ENCODE measurements at regions not wholly inside any gene's neighbourhood (a gene's known extent, or its start where the extent isn't known, plus 50 kb on each side); places are given as distances from the start of the nearest gene placed in this dataset.

DNA sequence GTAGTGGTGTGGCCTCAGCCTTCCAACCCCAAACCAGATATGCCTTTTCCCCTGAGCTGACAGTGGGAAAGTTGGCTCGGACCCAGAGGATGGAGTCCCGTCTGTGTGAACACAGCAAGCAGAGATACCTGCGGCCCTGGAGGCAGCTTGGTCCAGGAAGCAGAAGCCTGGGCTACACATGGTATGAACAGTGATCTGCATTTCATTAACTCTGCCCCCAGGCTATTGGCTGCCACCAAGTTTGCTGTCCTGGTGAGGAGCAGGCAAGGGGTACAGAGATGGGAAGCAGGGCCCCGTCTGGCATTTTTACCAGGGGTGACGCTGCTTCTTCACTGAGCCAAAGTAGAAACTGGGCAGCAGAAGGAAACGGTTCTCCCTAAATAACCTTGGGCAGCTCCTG lies 90.0 kb downstream of the EDN3 start:
- no peak overlapping the region for H3K4me3 ChIP-seq (ENCODE audit: low read depth, low read length)
- DNase-seq (ENCODE audit: low read depth), result no peak
- TF ChIP-seq, protein P1, sequence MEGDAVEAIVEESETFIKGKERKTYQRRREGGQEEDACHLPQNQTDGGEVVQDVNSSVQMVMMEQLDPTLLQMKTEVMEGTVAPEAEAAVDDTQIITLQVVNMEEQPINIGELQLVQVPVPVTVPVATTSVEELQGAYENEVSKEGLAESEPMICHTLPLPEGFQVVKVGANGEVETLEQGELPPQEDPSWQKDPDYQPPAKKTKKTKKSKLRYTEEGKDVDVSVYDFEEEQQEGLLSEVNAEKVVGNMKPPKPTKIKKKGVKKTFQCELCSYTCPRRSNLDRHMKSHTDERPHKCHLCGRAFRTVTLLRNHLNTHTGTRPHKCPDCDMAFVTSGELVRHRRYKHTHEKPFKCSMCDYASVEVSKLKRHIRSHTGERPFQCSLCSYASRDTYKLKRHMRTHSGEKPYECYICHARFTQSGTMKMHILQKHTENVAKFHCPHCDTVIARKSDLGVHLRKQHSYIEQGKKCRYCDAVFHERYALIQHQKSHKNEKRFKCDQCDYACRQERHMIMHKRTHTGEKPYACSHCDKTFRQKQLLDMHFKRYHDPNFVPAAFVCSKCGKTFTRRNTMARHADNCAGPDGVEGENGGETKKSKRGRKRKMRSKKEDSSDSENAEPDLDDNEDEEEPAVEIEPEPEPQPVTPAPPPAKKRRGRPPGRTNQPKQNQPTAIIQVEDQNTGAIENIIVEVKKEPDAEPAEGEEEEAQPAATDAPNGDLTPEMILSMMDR (IDR thresholded peaks at IDR 0.05; ENCODE audit: low read depth, low read length, missing control alignments), result no peak
- in situ Hi-C loops (cut with HindIII; ENCODE audit: low sequenced_read_pairs), result no loop called here

- no peak overlapping the region for H3K4me3 ChIP-seq (ENCODE audit: low read depth, low read length)
- no peak for DNase-seq (ENCODE audit: low read depth)
- TF ChIP-seq, protein P1 (IDR thresholded peaks at IDR 0.05; ENCODE audit: low read depth, low read length, missing control alignments), result no peak
- in situ Hi-C loops (cut with HindIII; ENCODE audit: low sequenced_read_pairs), result no loop called here
These were observed 91.6 kb downstream of the EDN3 start for GRCh38 chr20:59391975-59392374.

DNA sequence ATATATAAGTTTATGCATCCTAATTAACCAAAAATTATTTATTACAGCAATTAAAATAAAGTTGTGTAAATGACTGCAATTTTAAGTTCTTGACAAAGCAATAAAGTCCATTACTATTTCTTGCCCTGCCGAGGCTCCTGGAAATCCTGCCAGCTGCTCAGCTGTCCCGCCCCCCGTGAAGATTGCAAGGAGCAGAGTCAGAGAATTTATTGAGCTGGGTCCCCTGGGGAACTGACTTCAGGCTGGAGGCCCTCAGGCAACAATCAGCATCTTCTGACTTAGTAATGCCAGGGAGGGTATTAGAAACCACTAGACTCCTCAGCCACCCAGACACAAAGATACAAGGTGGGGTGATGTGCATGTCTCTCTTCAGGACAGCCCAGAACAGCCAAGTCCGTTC lies 92.3 kb downstream of the EDN3 start:
- in situ Hi-C loops (cut with HindIII; ENCODE audit: low sequenced_read_pairs), result no loop called here
- TF ChIP-seq, protein P1 (IDR thresholded peaks at IDR 0.05; ENCODE audit: low read depth, low read length, missing control alignments), result no peak
- DNase-seq (ENCODE audit: low read depth), result no peak
- H3K4me3 ChIP-seq (ENCODE audit: low read depth, low read length), result no peak overlapping the region

- no peak overlapping the region for H3K4me3 ChIP-seq (ENCODE audit: low read depth, low read length)
- in situ Hi-C loops (cut with HindIII; ENCODE audit: low sequenced_read_pairs), result no loop called here
- TF ChIP-seq, protein P1 (IDR thresholded peaks at IDR 0.05; ENCODE audit: low read depth, low read length, missing control alignments), result no peak
These were observed 92.7 kb downstream of the EDN3 start for GRCh38 chr20:59393142-59393541.

DNA sequence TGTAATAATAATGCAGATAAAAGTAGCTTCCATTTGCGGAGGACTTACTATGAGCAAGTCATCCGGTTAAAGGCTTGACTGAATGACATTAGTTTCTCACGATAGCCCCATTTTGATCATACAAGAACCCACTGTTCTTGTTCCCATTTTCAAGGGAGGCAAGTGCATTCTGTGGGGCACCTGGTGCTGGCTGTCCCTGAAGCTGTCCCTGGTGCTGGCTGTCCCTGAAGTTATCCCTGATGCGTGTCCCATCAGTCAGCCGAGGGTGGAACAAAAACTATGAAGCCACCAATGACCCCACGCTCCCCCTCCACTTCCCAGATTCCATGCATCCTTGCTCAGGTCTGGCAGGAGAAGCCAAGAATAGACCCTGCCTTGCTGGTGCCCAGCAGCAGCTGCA lies 95.3 kb downstream of the EDN3 start:
- H3K4me3 ChIP-seq (ENCODE audit: low read depth, low read length), result no peak overlapping the region
- no peak for DNase-seq (ENCODE audit: low read depth)
- in situ Hi-C loops (cut with HindIII; ENCODE audit: low sequenced_read_pairs), result no loop called here
- TF ChIP-seq, protein P1 (IDR thresholded peaks at IDR 0.05; ENCODE audit: low read depth, low read length, missing control alignments), result no peak

More at GRCh38 chr20:59393142-59393541, 92.7 kb downstream of the EDN3 start:
- no peak for DNase-seq (ENCODE audit: low read depth)

DNA sequence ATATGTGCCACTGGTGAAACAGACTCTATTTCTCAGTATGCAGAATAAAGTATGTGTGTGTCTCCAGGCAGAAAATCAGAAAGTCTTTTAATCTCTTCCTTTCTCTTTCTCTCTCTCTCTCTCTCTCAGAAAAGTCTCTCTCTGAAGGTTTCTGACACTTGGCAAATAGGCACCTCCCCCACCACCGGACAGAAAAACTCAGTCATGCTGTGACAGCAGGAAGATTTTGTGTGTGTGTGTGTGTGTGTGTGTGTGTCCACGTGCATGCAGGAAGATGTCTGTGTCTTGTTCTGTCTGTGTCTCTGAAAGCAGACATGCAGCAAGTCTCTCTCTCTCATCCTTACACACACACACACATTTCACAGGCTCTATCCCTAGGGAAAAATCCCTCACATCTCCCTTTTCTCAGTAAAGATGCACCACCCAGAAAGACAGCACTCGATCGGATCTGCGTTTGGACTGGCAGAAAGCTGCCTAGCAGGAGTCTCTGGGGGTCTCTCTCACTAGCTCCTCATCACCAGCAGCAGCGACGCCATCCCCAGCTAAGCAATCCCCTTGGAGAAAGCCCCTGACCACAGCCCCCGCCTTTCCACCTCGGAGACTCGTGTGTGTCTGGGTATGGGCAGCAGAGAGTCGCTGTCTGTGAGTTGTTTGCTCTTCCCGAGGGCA lies 98.3 kb downstream of the EDN3 start:
- no peak for DNase-seq (ENCODE audit: low read depth)
- in situ Hi-C loops (cut with HindIII; ENCODE audit: low sequenced_read_pairs), result no loop called here
- TF ChIP-seq, protein P1 (IDR thresholded peaks at IDR 0.05; ENCODE audit: low read depth, low read length, missing control alignments), result no peak
- H3K4me3 ChIP-seq (ENCODE audit: low read depth, low read length), result no peak overlapping the region
